GM21576 (cell line): ENCODE measurements at regions not wholly inside any gene's neighbourhood (a gene's known extent, or its start where the extent isn't known, plus 50 kb on each side); places are given as distances from the start of the nearest gene placed in this dataset.

Source experiments
- ATAC-seq: cut with Tn5 transposase; IDR thresholded peaks from one replicate; pipeline ENCODE4 v1.9.1; 2021; ENCODE audit warnings: mild to moderate bottlenecking, moderate library complexity; ENCODE audit not compliant: unreplicated experiment

DNA sequence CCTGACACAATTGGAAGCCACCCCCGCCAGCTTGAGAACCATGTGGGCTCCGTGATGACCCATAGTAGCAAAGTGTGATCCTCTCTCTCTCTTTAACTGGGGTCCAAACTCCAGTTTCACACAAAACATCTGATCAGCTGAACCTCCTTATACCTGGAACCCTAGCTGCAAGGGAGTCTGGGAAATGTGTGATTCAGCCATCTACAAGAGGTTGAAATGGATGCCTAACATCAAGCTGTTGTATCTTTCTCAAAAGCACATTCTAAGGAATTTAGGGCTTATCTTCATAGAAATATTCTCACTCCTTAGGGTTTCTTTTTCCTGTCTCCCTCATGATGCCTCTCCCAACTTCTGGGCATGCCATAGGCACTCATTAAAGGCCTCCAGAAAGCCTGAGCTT, 126.0 kb downstream of the BCOR start:
- no peak for ATAC-seq

DNA sequence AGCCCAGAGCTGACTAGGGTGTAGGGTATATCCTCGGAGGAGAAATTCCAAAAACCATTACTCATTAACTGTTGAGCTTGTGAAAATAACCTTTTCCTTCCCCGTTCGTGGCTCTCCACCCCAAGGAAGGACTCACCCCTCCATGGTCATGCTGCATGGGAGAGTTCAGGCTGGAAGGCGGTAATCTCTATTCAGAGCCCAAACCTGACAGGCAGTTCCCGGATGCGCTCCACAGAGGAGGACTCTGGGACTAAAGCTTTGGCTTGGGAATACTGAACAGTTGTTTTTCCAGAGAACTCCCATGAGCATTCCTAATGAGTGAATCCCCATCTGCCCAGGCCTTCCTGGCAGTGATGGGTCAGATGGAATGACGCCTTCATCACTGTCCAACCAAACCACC, 125.4 kb downstream of the BCOR start:
- no peak for ATAC-seq

DNA sequence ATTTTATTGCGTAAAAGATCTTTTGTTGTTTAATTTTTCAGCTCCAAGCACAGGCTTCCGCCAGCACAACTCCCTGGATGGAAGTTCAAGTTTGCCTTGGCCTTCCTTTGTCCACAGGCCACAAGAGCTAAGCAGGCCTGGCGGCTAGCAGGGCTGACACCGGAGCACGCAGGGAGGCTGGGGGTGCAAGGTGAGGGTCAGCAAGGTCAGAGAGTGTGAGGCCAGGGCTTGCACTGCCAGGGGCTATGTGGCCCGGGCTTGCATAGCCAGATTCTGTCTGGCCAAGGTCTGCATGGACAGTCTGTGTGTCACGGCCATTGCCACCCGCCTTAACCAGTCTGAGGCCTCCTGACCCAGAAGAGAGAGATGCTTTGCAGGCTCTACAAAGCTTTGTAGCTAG, 123.9 kb downstream of the BCOR start:
- no peak for ATAC-seq

DNA sequence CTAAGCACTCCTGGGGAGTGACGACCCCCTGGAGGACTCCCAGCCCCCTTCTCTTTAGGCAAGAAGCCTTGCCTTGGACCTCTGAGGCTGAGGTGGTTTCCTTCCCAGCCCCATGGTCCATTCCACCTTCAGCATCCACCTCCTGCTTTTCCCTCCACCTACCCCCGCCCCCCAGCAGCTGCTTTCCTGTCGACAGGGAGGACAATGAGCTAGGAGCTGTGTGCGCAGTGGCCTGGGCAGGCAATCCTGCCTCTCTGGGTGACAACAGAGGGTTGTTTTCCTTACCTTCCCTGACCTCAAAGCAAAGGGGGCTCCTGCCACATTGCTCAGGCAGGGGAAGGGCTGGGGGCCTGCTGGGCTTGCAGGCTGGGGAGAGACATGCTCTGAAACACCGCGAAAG, 123.5 kb downstream of the BCOR start:
- no peak for ATAC-seq

DNA sequence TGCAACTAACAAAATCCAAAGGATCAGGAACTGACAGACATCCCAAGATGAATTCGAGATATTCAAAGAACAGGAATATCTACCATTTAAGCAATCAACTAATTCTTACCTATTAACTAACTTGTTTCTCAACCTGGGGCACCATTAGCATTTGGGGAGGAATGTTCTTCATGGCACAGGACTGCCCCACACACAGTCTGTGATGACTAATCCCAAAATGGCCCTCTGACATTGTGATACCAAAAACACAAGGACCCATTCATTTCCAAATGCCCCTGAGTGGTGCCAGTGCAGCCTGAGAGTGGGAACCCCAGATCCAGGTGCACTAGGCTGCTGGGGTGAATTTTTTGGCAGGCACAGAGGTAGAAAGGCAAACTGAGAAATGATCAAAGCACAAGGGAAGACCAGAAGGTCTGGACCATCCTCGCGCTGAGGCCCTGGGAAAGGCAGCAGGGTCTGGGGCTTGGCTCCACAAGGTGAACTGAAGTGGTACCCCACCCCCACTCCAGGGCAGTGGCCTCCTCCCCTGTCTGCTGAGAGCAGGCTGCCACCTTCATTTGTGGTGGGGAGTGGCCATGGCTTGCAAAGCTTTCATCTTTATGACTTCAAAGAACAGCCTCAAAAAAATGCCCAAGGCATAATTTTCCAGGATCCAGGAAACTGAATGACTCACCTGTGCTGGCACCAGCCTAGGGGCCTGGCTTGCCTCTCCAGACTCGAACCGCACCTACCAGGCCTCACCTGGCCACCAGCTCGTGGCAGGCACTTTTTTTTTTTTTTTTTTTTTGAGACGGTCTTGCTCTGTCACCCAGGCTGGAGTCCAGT, 122.4 kb downstream of the BCOR start:
- ATAC-seq: no peak

DNA sequence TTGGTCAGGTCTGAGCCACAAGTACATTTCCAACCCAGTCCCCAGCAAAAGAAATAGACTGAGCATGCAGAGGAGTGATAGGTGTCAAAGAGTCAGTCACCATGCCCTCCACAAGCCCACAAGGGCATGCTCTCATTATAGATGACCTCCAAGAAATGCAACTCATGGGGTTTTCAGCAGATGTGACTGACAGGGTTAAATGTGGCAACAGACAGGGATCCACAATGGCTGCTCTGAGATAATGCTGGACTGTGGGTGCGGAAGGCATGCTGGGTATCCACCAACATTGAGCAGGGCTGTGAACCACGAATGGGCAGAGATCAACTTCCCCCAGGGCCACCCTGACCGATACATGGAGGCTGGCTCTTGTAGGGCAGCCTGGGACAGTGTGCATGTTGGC, 115.8 kb downstream of the BCOR start:
- ATAC-seq: no peak

DNA sequence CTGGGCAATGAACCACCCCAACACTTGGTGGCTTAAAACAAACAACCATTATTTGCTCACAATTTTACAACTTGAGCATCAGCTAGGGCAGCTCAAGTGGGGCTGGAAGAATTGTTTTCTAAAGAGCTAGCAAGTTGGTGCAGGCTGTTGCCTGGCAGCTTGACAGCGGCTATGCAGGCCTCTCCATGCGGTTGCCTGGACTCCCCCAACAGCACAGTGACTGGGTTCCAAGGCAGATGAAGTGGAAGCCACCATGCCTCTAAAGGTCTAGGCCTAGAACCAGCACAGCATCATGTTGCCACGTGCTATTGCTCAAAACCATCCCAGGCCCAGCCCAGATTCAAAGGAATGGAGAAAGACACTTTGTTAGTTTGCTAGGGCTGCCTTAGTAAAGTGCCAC, 114.8 kb downstream of the BCOR start:
- no peak for ATAC-seq

DNA sequence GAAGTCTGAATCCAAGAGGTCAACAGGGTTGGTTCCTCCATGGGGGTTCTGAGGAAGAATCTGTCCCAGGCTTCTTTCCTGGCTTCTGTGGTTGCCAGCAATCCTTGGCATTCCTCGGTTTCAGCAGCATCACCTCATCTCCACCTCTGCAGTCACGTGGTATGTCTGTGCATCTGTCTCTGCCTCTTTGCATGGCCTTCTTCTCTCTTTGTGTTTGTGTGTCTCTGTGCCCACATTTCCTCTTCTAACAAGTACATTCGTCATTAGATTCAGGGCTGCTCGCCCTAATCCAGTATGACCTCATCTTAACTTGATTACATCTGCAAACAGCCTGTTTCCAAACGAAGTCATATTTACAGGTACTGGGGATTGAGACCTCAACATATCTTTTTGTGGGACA, 114.0 kb downstream of the BCOR start:
- no peak for ATAC-seq

DNA sequence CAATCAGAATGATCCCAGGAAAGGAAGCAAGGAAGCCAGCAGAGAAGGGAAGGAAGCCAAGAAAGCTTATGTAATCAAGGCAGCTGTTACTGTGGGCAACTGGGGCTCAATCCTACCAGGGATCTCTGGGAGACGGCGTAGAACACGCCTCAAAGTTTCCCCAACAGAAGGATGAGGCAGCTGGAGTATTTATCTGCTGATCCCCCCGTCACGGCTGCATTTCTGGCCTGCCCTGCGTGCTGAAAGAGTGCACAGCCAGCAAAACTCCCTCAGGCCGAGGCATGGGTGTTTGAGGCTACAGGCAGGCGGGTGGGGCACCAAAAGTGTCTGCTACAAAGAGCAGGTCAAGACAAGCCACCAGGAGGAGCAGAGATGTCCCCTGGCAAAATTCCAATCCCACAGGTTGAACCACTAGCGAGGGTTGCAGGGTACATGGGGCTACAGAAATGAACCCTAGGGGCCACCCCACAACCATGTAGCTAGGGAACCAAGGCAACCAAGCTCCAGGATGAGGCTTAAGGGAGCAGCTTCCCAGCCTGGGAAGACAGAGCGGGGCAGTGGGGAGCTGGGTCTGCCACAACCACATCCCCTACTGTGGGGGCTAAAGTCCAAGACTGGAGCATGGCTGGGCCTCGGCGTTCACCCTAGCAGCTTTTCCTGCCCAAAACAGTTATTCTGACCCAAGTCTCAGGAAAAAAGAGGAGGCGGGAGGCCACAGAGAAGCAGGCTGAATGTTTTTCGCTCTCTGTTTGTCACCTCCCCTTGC, 113.4 kb downstream of the BCOR start:
- ATAC-seq: no peak

DNA sequence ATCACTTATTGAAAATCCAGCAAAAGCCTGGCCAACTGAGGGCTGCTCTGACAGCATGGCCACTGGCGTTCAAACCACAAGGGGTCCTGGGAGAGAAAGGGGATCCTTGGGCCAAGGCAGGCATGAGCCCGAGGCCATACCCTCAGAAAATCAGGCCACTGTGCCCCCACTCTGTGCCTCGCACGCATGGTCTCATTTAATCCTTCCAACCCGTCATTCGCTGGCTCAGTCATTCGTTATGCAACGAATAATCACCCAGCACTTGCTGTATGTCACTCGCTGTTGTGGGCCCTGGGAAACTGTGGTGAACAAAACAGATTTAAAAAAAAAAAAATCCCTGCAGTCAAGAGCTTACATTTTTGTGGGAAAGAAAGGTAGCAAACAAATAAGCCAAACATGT, 112.7 kb downstream of the BCOR start:
- ATAC-seq: no peak

DNA sequence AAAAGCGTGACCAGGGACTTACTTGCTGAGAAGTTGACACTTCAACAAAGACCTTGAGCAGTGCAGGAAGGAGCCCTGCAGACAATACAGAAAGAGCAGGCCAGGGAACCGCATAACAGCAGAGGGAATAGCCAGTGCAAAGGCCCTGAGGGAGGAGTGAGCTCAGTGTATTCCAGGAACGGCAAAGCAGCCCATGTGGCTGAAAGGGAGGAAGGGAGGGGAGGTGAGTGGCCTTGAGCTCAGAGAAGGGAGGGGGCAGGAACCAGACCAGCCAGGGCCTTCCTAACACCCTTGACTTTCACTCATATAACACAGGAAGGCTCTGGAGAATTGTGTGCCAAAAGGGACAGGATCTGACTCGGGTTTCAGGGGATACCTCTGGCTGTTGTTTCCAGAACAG, 112.2 kb downstream of the BCOR start:
- no peak for ATAC-seq

DNA sequence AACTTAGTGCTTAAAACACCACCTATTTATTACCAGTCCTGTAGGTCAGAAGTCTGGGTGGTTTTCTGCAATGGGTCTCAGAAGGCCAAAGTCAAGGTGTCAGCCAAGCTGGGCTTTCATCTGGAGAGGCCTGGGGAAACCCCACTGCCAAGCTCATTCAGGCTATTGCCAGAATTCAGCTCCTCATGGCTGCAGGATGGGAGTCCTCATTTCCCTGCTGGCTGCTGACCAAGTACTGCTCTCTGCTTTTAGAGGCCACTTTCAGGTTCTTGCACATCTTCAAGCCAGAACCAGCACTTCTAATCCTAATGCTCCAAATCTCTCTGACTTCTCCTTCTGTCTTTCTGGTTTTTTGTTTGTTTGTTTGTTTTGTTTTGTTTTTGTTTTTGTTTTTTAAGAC, 109.3 kb downstream of the BCOR start:
- no peak for ATAC-seq

DNA sequence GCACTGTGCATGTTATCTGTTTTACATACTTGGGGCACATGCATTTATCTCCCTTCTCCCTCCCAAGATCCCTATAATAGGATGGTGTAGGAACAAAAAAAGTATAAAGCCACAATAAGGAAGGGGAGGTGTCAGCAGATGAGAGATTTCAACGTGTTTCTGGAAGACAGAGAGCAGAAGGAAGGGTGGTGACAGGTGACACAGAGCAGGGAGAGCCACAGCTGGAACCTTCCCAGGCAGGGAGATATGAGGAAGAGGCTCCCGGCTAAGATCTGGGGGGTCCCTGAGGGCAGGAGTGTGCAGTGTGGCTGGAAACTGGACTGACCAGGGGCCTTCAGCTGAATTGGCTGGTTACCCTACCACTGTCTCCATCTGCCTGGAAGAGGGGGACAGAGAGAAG, 107.4 kb downstream of the BCOR start:
- ATAC-seq: no peak

DNA sequence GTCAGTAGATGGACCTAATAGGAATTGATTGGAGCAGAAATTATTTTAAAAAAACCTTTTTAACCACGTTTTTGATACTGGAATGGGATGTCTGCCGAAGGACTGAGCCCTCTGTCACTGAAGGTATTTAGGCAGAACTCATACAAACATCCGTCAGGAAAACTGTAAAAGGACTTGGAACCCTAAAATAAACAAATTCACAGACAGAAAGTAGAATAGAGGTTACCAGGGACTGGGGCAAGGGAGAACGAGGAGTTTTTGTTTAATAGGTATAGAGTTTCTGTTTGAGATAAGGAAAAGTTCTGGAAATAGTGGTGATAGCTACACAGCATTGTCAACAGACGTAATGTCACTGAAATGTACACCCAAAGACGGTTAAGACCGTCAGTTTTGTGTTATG, 105.5 kb downstream of the BCOR start:
- ATAC-seq: no peak

DNA sequence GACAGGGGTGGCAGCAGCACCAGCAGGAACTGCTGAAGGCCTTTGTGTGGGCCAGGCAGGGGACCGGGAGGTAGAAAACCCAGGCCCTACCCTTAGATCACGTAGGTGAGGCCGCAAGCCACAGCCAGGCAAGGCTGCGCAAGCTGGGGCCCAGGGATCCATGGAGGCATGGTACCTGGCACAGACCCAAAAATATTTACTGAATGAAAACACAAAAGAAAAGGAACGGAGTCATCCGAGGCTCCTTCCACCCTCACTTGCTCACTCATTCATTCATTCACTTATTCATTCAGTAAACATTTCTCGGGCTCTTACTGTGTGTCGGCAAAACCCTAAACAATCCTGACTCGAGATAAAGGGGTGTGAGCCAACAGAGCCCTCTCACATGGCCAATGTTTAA, 102.3 kb downstream of the BCOR start:
- no peak for ATAC-seq

DNA sequence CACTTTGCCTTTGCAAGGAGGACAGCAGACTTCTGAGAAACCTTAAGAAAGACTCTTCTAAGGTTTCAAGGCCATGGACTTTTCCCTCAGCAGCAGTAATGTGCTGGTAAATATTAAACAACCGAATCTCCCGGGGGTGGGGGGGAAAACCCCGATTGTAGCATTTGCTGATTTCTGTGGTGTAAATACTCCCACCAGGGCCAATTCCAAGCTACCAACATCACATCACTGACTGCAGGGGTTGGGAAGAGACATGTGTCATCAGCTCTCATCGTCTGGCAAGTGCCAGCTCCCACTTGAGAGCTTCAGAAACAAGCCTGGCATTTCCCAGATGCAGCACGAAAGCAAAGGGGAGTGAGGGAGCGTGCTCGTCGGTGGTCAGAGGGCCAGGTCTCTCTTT, 101.2 kb downstream of the BCOR start:
- no peak for ATAC-seq

DNA sequence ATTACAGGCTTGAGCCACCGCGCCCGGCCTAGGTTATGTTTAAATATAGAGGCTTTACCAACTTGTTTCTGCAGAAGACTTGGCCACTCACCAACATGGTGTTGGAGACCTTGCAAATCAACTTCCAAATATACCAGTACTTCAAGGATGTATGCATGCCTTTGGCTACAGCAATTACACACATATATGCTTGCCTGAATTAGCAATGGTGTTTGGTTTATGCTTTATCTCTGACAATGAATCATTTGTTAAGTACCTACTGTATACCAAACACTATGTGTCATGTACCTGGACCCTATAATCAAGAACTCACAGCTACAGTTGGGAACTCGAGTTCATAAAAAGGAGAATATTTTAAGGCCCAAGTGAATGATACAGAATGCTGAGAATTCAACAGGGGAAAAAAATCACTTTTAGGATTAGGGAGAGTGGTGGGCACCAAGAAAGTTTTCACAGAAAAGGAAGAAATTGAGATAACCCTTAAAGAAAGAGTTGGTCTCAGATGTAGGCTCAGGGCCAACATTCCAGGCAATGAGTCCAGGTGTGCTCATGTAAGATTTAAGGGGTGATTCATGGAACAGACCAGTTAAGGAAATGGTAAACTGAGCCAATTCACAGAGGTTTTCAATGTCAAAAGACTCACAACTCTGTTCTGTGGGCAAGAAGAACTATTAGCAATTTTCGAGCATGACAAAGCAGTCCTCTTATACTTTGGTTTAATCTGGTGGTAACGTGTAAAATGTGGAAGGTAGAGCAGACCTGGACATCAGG, 98.9 kb downstream of the BCOR start:
- ATAC-seq: no peak
